ENCODE measurements at regions not wholly inside any gene's neighbourhood (a gene's known extent, or its start where the extent isn't known, plus 50 kb on each side); places are given as distances from the start of the nearest gene placed in this dataset.

DNA sequence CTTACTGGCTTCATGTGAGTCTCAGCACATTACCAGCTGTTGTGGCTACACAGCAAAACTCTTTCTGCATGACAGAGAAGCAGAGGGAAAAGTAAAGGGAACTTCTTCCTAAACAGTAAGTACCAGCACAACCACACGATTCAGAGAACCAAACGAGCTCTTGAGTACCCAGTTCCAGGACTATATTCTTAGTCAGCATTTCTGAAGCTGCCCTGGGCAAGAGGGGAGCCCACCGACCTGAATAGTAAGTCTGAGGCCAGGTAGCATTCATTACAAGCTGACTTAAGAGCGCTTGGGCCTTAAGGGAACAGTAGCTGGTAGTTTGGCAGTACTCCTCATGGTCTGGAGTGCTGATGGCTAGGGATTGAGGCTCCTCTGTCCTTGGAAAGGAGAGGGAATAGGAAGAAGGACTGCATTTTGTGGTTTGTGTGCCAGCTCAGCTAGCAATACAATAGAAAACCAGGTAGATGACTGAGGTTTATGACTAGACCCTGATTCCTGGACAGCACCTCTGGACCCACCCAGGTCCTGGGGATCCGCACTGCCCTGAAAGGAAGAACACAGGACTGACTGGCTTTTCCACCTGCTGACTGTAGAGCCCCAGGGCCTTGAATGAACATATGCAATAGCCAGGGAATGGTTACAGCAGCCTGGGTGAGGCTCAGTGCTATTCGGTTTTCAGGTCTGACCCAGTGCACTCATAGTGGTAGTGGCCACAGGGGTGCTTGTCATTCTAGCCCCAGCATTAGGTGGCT is 396.8 kb upstream of the PRMT6 start:
- no peak for TF ChIP-seq POLR2A (IDR thresholded peaks at IDR 0.05)
- TF ChIP-seq, protein P1, sequence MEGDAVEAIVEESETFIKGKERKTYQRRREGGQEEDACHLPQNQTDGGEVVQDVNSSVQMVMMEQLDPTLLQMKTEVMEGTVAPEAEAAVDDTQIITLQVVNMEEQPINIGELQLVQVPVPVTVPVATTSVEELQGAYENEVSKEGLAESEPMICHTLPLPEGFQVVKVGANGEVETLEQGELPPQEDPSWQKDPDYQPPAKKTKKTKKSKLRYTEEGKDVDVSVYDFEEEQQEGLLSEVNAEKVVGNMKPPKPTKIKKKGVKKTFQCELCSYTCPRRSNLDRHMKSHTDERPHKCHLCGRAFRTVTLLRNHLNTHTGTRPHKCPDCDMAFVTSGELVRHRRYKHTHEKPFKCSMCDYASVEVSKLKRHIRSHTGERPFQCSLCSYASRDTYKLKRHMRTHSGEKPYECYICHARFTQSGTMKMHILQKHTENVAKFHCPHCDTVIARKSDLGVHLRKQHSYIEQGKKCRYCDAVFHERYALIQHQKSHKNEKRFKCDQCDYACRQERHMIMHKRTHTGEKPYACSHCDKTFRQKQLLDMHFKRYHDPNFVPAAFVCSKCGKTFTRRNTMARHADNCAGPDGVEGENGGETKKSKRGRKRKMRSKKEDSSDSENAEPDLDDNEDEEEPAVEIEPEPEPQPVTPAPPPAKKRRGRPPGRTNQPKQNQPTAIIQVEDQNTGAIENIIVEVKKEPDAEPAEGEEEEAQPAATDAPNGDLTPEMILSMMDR (IDR thresholded peaks at IDR 0.05) = no peak
